ENCODE measurements at regions not wholly inside any gene's neighbourhood (a gene's known extent, or its start where the extent isn't known, plus 50 kb on each side); places are given as distances from the start of the nearest gene placed in this dataset.

- DNase-seq: no peak
Observed at GRCh38 chr10:117424883-117425649, 49.8 kb upstream of the PDZD8 start.

All from SHP77 treated with DMSO at 0.1 percent for 48 hours (cell line).